Body of pancreas (tissue), 4 donors: ENCODE measurements at regions not wholly inside any gene's neighbourhood (a gene's known extent, or its start where the extent isn't known, plus 50 kb on each side); places are given as distances from the start of the nearest gene placed in this dataset.

Source experiments
- POLR2A ChIP-seq, 3 donors: fragments of 450-650 bp; IDR thresholded peaks; one replicate each; pipeline ENCODE4 v1.6.1; 2016; ENCODE audit warnings: antibody characterized with exemption in 3 of 3, mild to moderate bottlenecking in 2 of 3
- TF ChIP-seq, protein P1 (sequence below), 7 experiments: fragments of 450-650 bp in 4 of 7; fragments of 200-600 bp in 3 of 7; sonication (generic) in 3 of 7; IDR thresholded peaks; one replicate each; pipeline ENCODE4 v1.5.1; 2016 to 2019; ENCODE audit warnings: antibody characterized with exemption in 7 of 7

DNA sequence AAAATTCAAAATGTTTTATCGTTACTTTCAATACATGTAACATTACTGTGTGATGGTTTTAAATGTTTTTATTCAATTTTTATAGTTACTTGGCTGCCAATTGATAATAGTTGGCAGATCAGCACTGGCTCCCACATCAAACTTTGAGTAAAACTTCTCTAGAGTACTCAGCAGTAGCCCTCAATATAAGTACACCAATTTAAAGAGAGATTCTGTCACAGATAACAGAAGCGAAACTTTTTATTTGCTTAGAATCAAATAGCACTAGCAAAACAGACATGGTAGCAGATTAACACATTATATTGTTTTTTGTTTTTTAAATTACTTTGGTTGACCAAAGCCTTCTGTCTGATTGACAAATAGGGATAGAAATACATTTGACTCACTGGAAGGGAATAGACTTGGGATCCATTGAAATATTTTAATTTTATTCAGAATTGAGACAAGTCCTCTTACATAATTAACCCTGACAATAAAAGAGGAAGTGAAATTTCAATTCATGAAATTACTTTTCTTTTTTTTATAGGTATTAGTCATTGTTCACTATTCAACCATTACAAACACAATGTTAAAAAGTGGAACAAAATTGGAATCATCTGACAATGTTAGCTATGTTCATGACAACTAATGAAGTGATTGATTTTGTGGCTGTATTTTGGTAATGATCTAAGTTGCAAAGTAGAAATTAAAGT lies 554.9 kb downstream of the KLHL4 start:
- TF ChIP-seq, protein P1, sequence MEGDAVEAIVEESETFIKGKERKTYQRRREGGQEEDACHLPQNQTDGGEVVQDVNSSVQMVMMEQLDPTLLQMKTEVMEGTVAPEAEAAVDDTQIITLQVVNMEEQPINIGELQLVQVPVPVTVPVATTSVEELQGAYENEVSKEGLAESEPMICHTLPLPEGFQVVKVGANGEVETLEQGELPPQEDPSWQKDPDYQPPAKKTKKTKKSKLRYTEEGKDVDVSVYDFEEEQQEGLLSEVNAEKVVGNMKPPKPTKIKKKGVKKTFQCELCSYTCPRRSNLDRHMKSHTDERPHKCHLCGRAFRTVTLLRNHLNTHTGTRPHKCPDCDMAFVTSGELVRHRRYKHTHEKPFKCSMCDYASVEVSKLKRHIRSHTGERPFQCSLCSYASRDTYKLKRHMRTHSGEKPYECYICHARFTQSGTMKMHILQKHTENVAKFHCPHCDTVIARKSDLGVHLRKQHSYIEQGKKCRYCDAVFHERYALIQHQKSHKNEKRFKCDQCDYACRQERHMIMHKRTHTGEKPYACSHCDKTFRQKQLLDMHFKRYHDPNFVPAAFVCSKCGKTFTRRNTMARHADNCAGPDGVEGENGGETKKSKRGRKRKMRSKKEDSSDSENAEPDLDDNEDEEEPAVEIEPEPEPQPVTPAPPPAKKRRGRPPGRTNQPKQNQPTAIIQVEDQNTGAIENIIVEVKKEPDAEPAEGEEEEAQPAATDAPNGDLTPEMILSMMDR (IDR thresholded peaks at IDR 0.05), result no peak
- TF ChIP-seq POLR2A (IDR thresholded peaks at IDR 0.05), result no peak
